Tibial nerve (tissue), 4 donors: ENCODE measurements at regions not wholly inside any gene's neighbourhood (a gene's known extent, or its start where the extent isn't known, plus 50 kb on each side); places are given as distances from the start of the nearest gene placed in this dataset.

Experiments
- DNase-seq, 2 donors: peaks; one replicate each; pipeline ENCODE4 v3.0.0-alpha.2; 2019; ENCODE audit warnings: low spot score in 2 of 2
- H3K27ac ChIP-seq, 4 donors: fragments of 200-600 bp; sonication (generic) in 3 of 4; one replicate each; pipeline ENCODE4 v1.5.1; 2017 to 2019; ENCODE audit warnings: mild to moderate bottlenecking in 1 of 4
- H3K27me3 ChIP-seq, 2 donors: fragments of 200-600 bp; sonication (generic) in 1 of 2; one replicate each; pipeline versions ENCODE4 v1.5.1 to v1.6.0; 2017 to 2019
- H3K36me3 ChIP-seq, 3 donors: fragments of 200-600 bp; sonication (generic); one replicate each; pipeline ENCODE4 v1.5.1; 2018 to 2019
- H3K4me1 ChIP-seq, 4 donors: fragments of 200-600 bp; sonication (generic) in 3 of 4; one replicate each; pipeline ENCODE4 v1.5.1; 2017 to 2019
- H3K4me3 ChIP-seq, 4 donors: fragments of 200-600 bp; sonication (generic) in 3 of 4; one replicate each; pipeline ENCODE4 v1.5.1; 2017 to 2019; ENCODE audit warnings: mild to moderate bottlenecking in 1 of 4, moderate library complexity in 1 of 4
- H3K9me3 ChIP-seq, 4 donors: fragments of 200-600 bp; sonication (generic) in 3 of 4; one replicate each; pipeline ENCODE4 v1.5.1; 2017 to 2019
- CTCF ChIP-seq, 5 experiments: fragments of 200-600 bp in 3 of 5; fragments of 450-650 bp in 2 of 5; sonication (generic) in 3 of 5; IDR thresholded peaks; one replicate each; pipeline ENCODE4 v1.5.1; 2016 to 2019; ENCODE audit warnings: antibody characterized with exemption in 5 of 5, mild to moderate bottlenecking in 3 of 5, moderate library complexity in 2 of 5
- EP300 ChIP-seq, 2 donors: sonication (generic); formaldehyde crosslinking; IDR thresholded peaks; one replicate each; pipeline ENCODE4 v1.6.1; 2017; ENCODE audit warnings: antibody characterized with exemption in 2 of 2, mild to moderate bottlenecking in 1 of 2
- POLR2A ChIP-seq, 2 donors: fragments of 450-650 bp; IDR thresholded peaks; one replicate each; pipeline ENCODE4 v1.6.1; 2017; ENCODE audit warnings: antibody characterized with exemption in 2 of 2, mild to moderate bottlenecking in 2 of 2, moderate library complexity in 2 of 2
- WGBS, 2 donors: methylation state at CpG; one replicate each; pipeline ENCODE4 v1.1.5; 2018; 5-methylcytosine and 5-hydroxymethylcytosine counted together

- H3K9me3 ChIP-seq = peaks cover 0 to 9% (median 0%) of the 10 kb centered on the region in 4 donors
- DNase-seq = no peak
- WGBS, 2 donors = 71 to 85% methylated on average over 1 of the region's 1 CpG
- no peaks in the 10 kb centered on the region for H3K27me3 ChIP-seq
- no peak for TF ChIP-seq EP300 (IDR thresholded peaks at IDR 0.05)
- no peak for TF ChIP-seq POLR2A (IDR thresholded peaks at IDR 0.05)
- no peak for TF ChIP-seq CTCF (IDR thresholded peaks at IDR 0.05)
- no peak overlapping the region for H3K27ac ChIP-seq
- H3K36me3 ChIP-seq = no peaks in the 10 kb centered on the region
- H3K4me1 ChIP-seq = no peaks in the 10 kb centered on the region
- no peak overlapping the region for H3K4me3 ChIP-seq
Measured at GRCh38 chr4:171715973-171716372, 97.2 kb upstream of the GALNTL6 start.

GRCh38 chr4:171714791-171715454, 98.3 kb upstream of the GALNTL6 start:
- 73 to 96% methylated on average over 5 of the region's 5 CpGs for WGBS, 2 donors
- Histone ChIP-seq H3K27me3 (no peaks in the 10 kb centered on the region), H3K9me3 (peaks cover 0 to 9% (median 0%) of the 10 kb centered on the region in 4 donors), H3K4me3 (no peak overlapping the region), H3K36me3 (no peaks in the 10 kb centered on the region), H3K27ac (no peak overlapping the region), H3K4me1 (no peaks in the 10 kb centered on the region)
- no peak for TF ChIP-seq CTCF (IDR thresholded peaks at IDR 0.05)
- no peak for DNase-seq

- TF ChIP-seq EP300 (IDR thresholded peaks at IDR 0.05) = no peak
- no peak for TF ChIP-seq CTCF (IDR thresholded peaks at IDR 0.05)
- TF ChIP-seq POLR2A (IDR thresholded peaks at IDR 0.05) = no peak
- WGBS, 2 donors = 83 to 86% methylated on average over 1 of the region's 1 CpG
- no peaks in the 10 kb centered on the region for H3K4me1 ChIP-seq
- H3K27ac ChIP-seq = no peak overlapping the region
- DNase-seq = no peak
- no peaks in the 10 kb centered on the region for H3K27me3 ChIP-seq
- peaks cover 0 to 7% (median 0%) of the 10 kb centered on the region in 4 donors for H3K9me3 ChIP-seq
- H3K36me3 ChIP-seq = no peaks in the 10 kb centered on the region
- no peak overlapping the region for H3K4me3 ChIP-seq
Measured at GRCh38 chr4:171710743-171711142, 102.5 kb upstream of the GALNTL6 start.

- Histone ChIP-seq H3K9me3 (no peaks in the 10 kb centered on the region), H3K4me3 (no peak overlapping the region), H3K27me3 (no peaks in the 10 kb centered on the region), H3K36me3 (no peaks in the 10 kb centered on the region), H3K4me1 (no peaks in the 10 kb centered on the region), H3K27ac (no peak overlapping the region)
- TF ChIP-seq EP300 (IDR thresholded peaks at IDR 0.05) (no peak), CTCF (IDR thresholded peaks at IDR 0.05) (no peak), POLR2A (IDR thresholded peaks at IDR 0.05) (no peak)
- WGBS, 2 donors = 60 to 61% methylated on average over 4 of the region's 4 CpGs
- DNase-seq = no peak
Measured at GRCh38 chr4:171676555-171677215, 136.5 kb upstream of the GALNTL6 start.

GRCh38 chr4:171674781-171675180, 138.4 kb upstream of the GALNTL6 start:
- DNase-seq = no peak
- Histone ChIP-seq H3K27me3 (no peaks in the 10 kb centered on the region), H3K9me3 (no peaks in the 10 kb centered on the region), H3K36me3 (no peaks in the 10 kb centered on the region), H3K4me1 (no peaks in the 10 kb centered on the region), H3K4me3 (no peak overlapping the region), H3K27ac (no peak overlapping the region)
- 92 to 93% methylated on average over 9 to 11 of the region's 11 CpGs for WGBS, 2 donors
- TF ChIP-seq POLR2A (IDR thresholded peaks at IDR 0.05) (no peak), EP300 (IDR thresholded peaks at IDR 0.05) (no peak), CTCF (IDR thresholded peaks at IDR 0.05) (no peak)
